Naive thymus-derived CD4-positive, alpha-beta T cell (primary cell): ENCODE measurements at regions not wholly inside any gene's neighbourhood (a gene's known extent, or its start where the extent isn't known, plus 50 kb on each side); places are given as distances from the start of the nearest gene placed in this dataset.

Source experiments
- ATAC-seq: fragments of 150-1000 bp; cut with Tn5 transposase; 2 replicates; pipeline ENCODE4 v1.10.0; 2021; ENCODE audit warnings: mild to moderate bottlenecking, moderate library complexity
- CTCF ChIA-PET: fragments of 350-600 bp; sonication (Branson Sonifier 250); formaldehyde crosslinking; loops from one replicate; lab custom pipeline; 2021; ENCODE audit warnings: antibody characterized with exemption; lab: Charles Lee
- POLR2A ChIA-PET: fragments of 350-600 bp; sonication (Branson Sonifier 250); formaldehyde crosslinking; loops from one replicate; lab custom pipeline; 2021; ENCODE audit warnings: antibody characterized with exemption, inconsistent platforms; lab: Charles Lee
- DNase-seq, 9 donors: peaks; one replicate each; pipeline versions ENCODE4 v3.0.0 to v3.0.0-alpha.2; 2020 to 2022; ENCODE audit warnings: mixed read lengths in 1 of 9
- H3K27ac ChIP-seq: one replicate; pipeline ENCODE4 v1.7.0; 2013; ENCODE audit warnings: mild to moderate bottlenecking, low read depth, low read length, moderate library complexity
- H3K27me3 ChIP-seq, 2 donors: one replicate each; pipeline ENCODE4 v1.7.0; 2013; ENCODE audit warnings: low read length in 2 of 2, mild to moderate bottlenecking in 2 of 2, moderate library complexity in 2 of 2; ENCODE audit not compliant: control insufficient read depth in 2 of 2, insufficient read depth in 2 of 2
- H3K36me3 ChIP-seq, 3 experiments: 1 replicate in 2 of 3; 2 replicates in 1 of 3; pipeline ENCODE4 v1.7.0; 2013; ENCODE audit warnings: low read length in 3 of 3, mild to moderate bottlenecking in 3 of 3, moderate library complexity in 1 of 3; ENCODE audit not compliant: insufficient read depth in 3 of 3, control insufficient read depth in 2 of 3
- H3K4me1 ChIP-seq, 2 donors: one replicate each; pipeline ENCODE4 v1.7.0; 2013; ENCODE audit warnings: low read length in 2 of 2, mild to moderate bottlenecking in 2 of 2, moderate library complexity in 1 of 2; ENCODE audit not compliant: control insufficient read depth in 2 of 2, insufficient read depth in 2 of 2
- H3K4me3 ChIP-seq: 2 replicates; pipeline ENCODE4 v1.7.0; 2013; ENCODE audit warnings: mild to moderate bottlenecking, low read length
- H3K9me3 ChIP-seq, 3 experiments: 1 replicate in 2 of 3; 2 replicates in 1 of 3; pipeline ENCODE4 v1.7.0; 2013; ENCODE audit warnings: low read length in 3 of 3; ENCODE audit not compliant: control insufficient read depth in 2 of 3
- H3K27ac Mint-ChIP-seq, 9 donors: one replicate each; pipeline ENCODE4 v1.8.0; 2020 to 2022; ENCODE audit warnings: mixed read lengths in 9 of 9, mild to moderate bottlenecking in 8 of 9, moderate library complexity in 5 of 9, inconsistent platforms in 2 of 9
- H3K27me3 Mint-ChIP-seq, 5 donors: one replicate each; pipeline ENCODE4 v1.8.0; 2021 to 2022; ENCODE audit warnings: mixed read lengths in 5 of 5, mild to moderate bottlenecking in 1 of 5
- H3K36me3 Mint-ChIP-seq, 5 donors: one replicate each; pipeline ENCODE4 v1.8.0; 2020 to 2022; ENCODE audit warnings: mixed read lengths in 5 of 5, mild to moderate bottlenecking in 3 of 5, inconsistent platforms in 1 of 5
- H3K4me1 Mint-ChIP-seq, 7 donors: one replicate each; pipeline ENCODE4 v1.8.0; 2020 to 2022; ENCODE audit warnings: mixed read lengths in 7 of 7, mild to moderate bottlenecking in 3 of 7, inconsistent platforms in 1 of 7
- H3K4me3 Mint-ChIP-seq, 10 donors: one replicate each; pipeline ENCODE4 v1.8.0; 2020 to 2022; ENCODE audit warnings: mild to moderate bottlenecking in 10 of 10, mixed read lengths in 10 of 10, moderate library complexity in 6 of 10, inconsistent platforms in 2 of 10
- H3K9me3 Mint-ChIP-seq, 11 donors: one replicate each; pipeline ENCODE4 v1.8.0; 2020 to 2022; ENCODE audit warnings: mixed read lengths in 11 of 11, mild to moderate bottlenecking in 4 of 11, inconsistent platforms in 1 of 11, moderate library complexity in 1 of 11
- intact Hi-C, 2 donors: fragments of 100-400 bp; cut with micrococcal nuclease; formaldehyde crosslinking; loops; one replicate each; pipeline ENCODE4 v1.15.1; 2023

DNA sequence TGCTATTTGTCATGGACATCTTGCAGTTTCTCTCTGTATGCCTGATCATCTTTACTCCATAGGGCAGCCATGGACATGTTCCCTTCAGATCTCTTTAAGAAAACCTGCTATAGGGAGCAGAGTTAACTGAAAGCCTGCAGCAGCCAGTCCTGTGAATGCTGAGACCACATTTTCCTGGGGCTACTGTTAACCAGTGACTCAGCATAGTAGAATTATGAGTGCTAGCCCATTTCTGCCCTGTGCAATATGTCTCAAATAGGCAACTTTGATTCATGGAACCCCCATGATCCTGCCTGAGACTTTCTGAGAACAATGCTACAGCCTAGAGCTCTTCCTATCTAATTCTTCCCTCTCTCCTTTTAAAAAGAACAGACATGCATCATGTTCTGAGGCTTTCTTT, 624.2 kb downstream of the CHSY3 start:
- DNase-seq = no peak
- Mint-ChIP-seq H3K27me3 (peaks cover 0 to 4% (median 0%) of the 10 kb centered on the region in 5 donors), H3K27ac (no peak overlapping the region), H3K9me3 (peaks cover 0 to 5% (median 0%) of the 10 kb centered on the region in 11 donors), H3K4me3 (no peak overlapping the region), H3K4me1 (no peaks in the 10 kb centered on the region), H3K36me3 (no peaks in the 10 kb centered on the region)
- no peaks in the 10 kb centered on the region for H3K9me3 ChIP-seq
- H3K27me3 ChIP-seq = no peaks in the 10 kb centered on the region
- no peak overlapping the region for H3K4me3 ChIP-seq
- no peaks in the 10 kb centered on the region for H3K4me1 ChIP-seq
- no peak overlapping the region for H3K27ac ChIP-seq
- no peak for ATAC-seq
- ChIA-PET CTCF (no interaction called here), POLR2A (no interaction called here)
- H3K36me3 ChIP-seq = no peaks in the 10 kb centered on the region
- intact Hi-C loops = no loop called here

DNA sequence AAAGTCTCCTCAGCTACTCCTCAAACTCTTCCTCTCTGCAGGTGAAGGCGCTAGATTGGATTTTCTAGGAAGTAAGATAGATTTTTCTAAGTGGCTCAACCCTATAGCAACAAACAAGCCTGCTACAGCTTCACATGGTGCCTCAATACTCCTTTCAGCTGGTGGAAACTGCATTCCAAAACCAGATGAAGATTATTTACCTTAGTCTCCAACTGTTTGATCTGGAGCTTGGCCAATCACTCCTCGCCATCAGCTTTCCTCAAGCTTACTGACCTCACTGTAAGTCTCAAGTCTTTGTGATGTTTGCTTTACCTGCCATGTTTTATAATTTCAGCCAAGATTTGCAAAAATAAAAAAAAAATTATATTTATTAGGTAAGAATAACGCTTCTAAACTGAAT, 622.4 kb downstream of the CHSY3 start:
- Mint-ChIP-seq H3K27ac (no peak overlapping the region), H3K27me3 (peaks cover 0 to 14% (median 10%) of the 10 kb centered on the region in 5 donors), H3K9me3 (peaks cover 0 to 6% (median 0%) of the 10 kb centered on the region in 11 donors), H3K4me1 (no peaks in the 10 kb centered on the region), H3K4me3 (no peak overlapping the region), H3K36me3 (no peaks in the 10 kb centered on the region)
- H3K4me1 ChIP-seq = no peaks in the 10 kb centered on the region
- DNase-seq (no peak), ATAC-seq (no peak)
- H3K4me3 ChIP-seq = no peak overlapping the region
- intact Hi-C loops = no loop called here
- H3K27me3 ChIP-seq = no peaks in the 10 kb centered on the region
- H3K9me3 ChIP-seq = no peaks in the 10 kb centered on the region
- H3K27ac ChIP-seq = no peak overlapping the region
- ChIA-PET CTCF (no interaction called here), POLR2A (no interaction called here)
- no peaks in the 10 kb centered on the region for H3K36me3 ChIP-seq

DNA sequence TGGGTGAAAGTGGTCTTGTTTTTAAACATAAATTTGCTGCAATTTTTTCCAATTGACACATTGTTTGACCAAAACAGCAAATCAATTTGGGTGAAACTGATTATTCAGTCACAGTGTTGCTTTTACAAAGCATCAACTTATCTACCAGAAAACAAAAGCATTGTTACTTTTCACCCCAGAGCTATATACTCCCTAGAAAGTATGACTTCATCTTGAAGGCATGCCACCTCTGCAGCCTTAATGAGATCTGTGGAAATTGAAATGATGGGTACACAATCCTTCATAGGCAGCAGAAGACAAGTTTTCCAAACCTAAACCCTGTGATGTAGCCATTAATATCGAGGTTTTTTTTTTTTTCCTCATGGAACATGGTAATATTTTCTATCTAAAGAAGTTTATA, 615.9 kb downstream of the CHSY3 start:
- intact Hi-C loops = no loop called here
- Histone ChIP-seq H3K27ac (no peak overlapping the region), H3K9me3 (no peaks in the 10 kb centered on the region), H3K36me3 (no peaks in the 10 kb centered on the region), H3K4me1 (no peaks in the 10 kb centered on the region), H3K27me3 (no peaks in the 10 kb centered on the region), H3K4me3 (no peak overlapping the region)
- POLR2A ChIA-PET = no interaction called here
- H3K9me3 Mint-ChIP-seq = peaks cover 6 to 33% (median 16%) of the 10 kb centered on the region in 11 donors
- no peak for ATAC-seq
- no peak overlapping the region for H3K27ac Mint-ChIP-seq
- no peak for DNase-seq
- CTCF ChIA-PET = no interaction called here
- H3K36me3 Mint-ChIP-seq = peaks cover 0 to 4% (median 0%) of the 10 kb centered on the region in 5 donors
- no peaks in the 10 kb centered on the region for H3K4me1 Mint-ChIP-seq
- H3K27me3 Mint-ChIP-seq = peaks cover 0 to 19% (median 14%) of the 10 kb centered on the region in 5 donors
- no peak overlapping the region for H3K4me3 Mint-ChIP-seq

- CTCF ChIA-PET = no interaction called here
Observed at GRCh38 chr5:130514984-130515690, 610.9 kb downstream of the CHSY3 start.

DNA sequence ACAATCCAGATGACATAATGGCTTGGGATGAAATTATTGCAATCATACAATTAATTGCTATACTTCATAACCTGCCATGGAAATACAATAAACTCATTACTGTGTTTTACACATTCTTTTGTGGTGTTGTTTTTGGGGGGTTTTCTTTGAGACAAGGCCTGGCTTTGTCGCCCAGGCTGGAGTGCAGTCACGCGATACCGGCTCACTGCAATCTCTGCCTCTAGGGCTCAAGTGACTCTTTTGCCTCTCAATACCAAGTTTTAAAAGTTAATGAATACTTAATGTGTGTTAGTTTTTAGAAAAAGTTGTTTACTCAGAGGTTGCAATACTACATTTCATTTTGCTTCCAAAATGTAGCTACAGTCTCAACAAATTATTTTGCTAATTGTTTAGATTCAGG, 598.4 kb downstream of the CHSY3 start:
- Histone ChIP-seq H3K27ac (no peak overlapping the region), H3K4me3 (no peak overlapping the region), H3K4me1 (no peaks in the 10 kb centered on the region), H3K27me3 (no peaks in the 10 kb centered on the region), H3K36me3 (no peaks in the 10 kb centered on the region), H3K9me3 (no peaks in the 10 kb centered on the region)
- no peaks in the 10 kb centered on the region for H3K36me3 Mint-ChIP-seq
- H3K27ac Mint-ChIP-seq = no peak overlapping the region
- ChIA-PET CTCF (no interaction called here), POLR2A (no interaction called here)
- intact Hi-C loops = no loop called here
- ATAC-seq (no peak), DNase-seq (no peak)
- H3K27me3 Mint-ChIP-seq = peaks cover 0 to 4% (median 0%) of the 10 kb centered on the region in 5 donors
- H3K9me3 Mint-ChIP-seq = peaks cover 0 to 12% (median 0%) of the 10 kb centered on the region in 11 donors
- H3K4me1 Mint-ChIP-seq = no peaks in the 10 kb centered on the region
- H3K4me3 Mint-ChIP-seq = no peak overlapping the region

More at GRCh38 chr5:130514984-130515690, 610.9 kb downstream of the CHSY3 start:
- ATAC-seq (no peak), DNase-seq (no peak)
- no peaks in the 10 kb centered on the region for H3K9me3 ChIP-seq
- intact Hi-C loops = no loop called here
- Mint-ChIP-seq H3K4me1 (no peaks in the 10 kb centered on the region), H3K27ac (no peak overlapping the region), H3K9me3 (peaks cover 0 to 33% (median 16%) of the 10 kb centered on the region in 11 donors), H3K4me3 (no peak overlapping the region), H3K36me3 (peaks cover 0 to 4% (median 0%) of the 10 kb centered on the region in 5 donors), H3K27me3 (no peaks in the 10 kb centered on the region)
- no peak overlapping the region for H3K27ac ChIP-seq
- no peak overlapping the region for H3K4me3 ChIP-seq
- no peaks in the 10 kb centered on the region for H3K27me3 ChIP-seq
- POLR2A ChIA-PET = no interaction called here
- H3K36me3 ChIP-seq = no peaks in the 10 kb centered on the region
- H3K4me1 ChIP-seq = no peaks in the 10 kb centered on the region

GRCh38 chr5:130501151-130501865, 597.0 kb downstream of the CHSY3 start:
- DNase-seq (no peak), ATAC-seq (no peak)
- H3K4me1 ChIP-seq = no peaks in the 10 kb centered on the region
- Mint-ChIP-seq H3K4me3 (no peak overlapping the region), H3K36me3 (no peaks in the 10 kb centered on the region), H3K4me1 (no peaks in the 10 kb centered on the region), H3K27ac (no peak overlapping the region), H3K9me3 (peaks cover 0 to 12% (median 0%) of the 10 kb centered on the region in 11 donors), H3K27me3 (peaks cover 0 to 4% (median 0%) of the 10 kb centered on the region in 5 donors)
- POLR2A ChIA-PET = no interaction called here
- no peak overlapping the region for H3K4me3 ChIP-seq
- H3K27me3 ChIP-seq = no peaks in the 10 kb centered on the region
- H3K36me3 ChIP-seq = no peaks in the 10 kb centered on the region
- no peak overlapping the region for H3K27ac ChIP-seq
- CTCF ChIA-PET = interaction anchor here (0.5 kb wide), 1 partner anchor 80 kb away, joined by 5 read pairs; no protein-coding TSS in a partner anchor
- H3K9me3 ChIP-seq = no peaks in the 10 kb centered on the region
- intact Hi-C loops = no loop called here
